Gastroesophageal sphincter (tissue), 4 donors: ENCODE measurements at regions not wholly inside any gene's neighbourhood (a gene's known extent, or its start where the extent isn't known, plus 50 kb on each side); places are given as distances from the start of the nearest gene placed in this dataset.

Experiments used
- ATAC-seq: fragments of 150-250 bp; one replicate; pipeline ENCODE4 v1.9.1; 2016; ENCODE audit warnings: mild to moderate bottlenecking, moderate library complexity
- H3K27ac ChIP-seq, 4 donors: fragments of 200-600 bp; sonication (generic) in 3 of 4; 1 replicate in 3 of 4; 2 replicates in 1 of 4; pipeline ENCODE4 v1.5.1; 2016 to 2019
- H3K27me3 ChIP-seq: fragments of 200-600 bp; sonication (generic); one replicate; pipeline ENCODE4 v1.5.1; 2019
- H3K36me3 ChIP-seq, 2 donors: fragments of 200-600 bp; sonication (generic); one replicate each; pipeline ENCODE4 v1.5.1; 2019; ENCODE audit warnings: control low read depth in 1 of 2
- H3K4me1 ChIP-seq, 3 donors: fragments of 200-600 bp; sonication (generic); 1 replicate in 2 of 3; 2 replicates in 1 of 3; pipeline ENCODE4 v1.5.1; 2016 to 2019; ENCODE audit warnings: control low read depth in 2 of 3
- H3K4me3 ChIP-seq, 2 donors: fragments of 200-600 bp; sonication (generic); one replicate each; pipeline ENCODE4 v1.5.1; 2019; ENCODE audit warnings: mild to moderate bottlenecking in 1 of 2, moderate library complexity in 1 of 2
- H3K9me3 ChIP-seq, 3 donors: fragments of 200-600 bp; sonication (generic); one replicate each; pipeline ENCODE4 v1.5.1; 2017 to 2019; ENCODE audit warnings: control low read depth in 2 of 3
- CTCF ChIP-seq, 4 experiments: fragments of 200-600 bp in 2 of 4; fragments of 450-650 bp in 2 of 4; sonication (generic) in 1 of 4; IDR thresholded peaks; one replicate each; pipeline ENCODE4 v1.5.1; 2017 to 2019; ENCODE audit warnings: antibody characterized with exemption in 4 of 4, mild to moderate bottlenecking in 2 of 4, moderate library complexity in 2 of 4
- EP300 ChIP-seq: sonication (generic); formaldehyde crosslinking; IDR thresholded peaks from one replicate; pipeline ENCODE4 v1.6.1; 2017; ENCODE audit warnings: antibody characterized with exemption, mild to moderate bottlenecking
- POLR2A ChIP-seq, 2 donors: fragments of 450-650 bp; IDR thresholded peaks; one replicate each; pipeline ENCODE4 v1.6.1; 2017; ENCODE audit warnings: antibody characterized with exemption in 2 of 2, mild to moderate bottlenecking in 2 of 2, moderate library complexity in 1 of 2
- POLR2AphosphoS5 ChIP-seq: sonication (generic); formaldehyde crosslinking; IDR thresholded peaks from one replicate; pipeline ENCODE4 v1.6.1; 2017; ENCODE audit warnings: antibody characterized with exemption
- WGBS, 2 donors: methylation state at CpG; one replicate each; pipeline ENCODE4 v1.1.5; 2018; ENCODE audit warnings: low coverage in 1 of 2; 5-methylcytosine and 5-hydroxymethylcytosine counted together

GRCh38 chr12:16972923-16973770, 367.2 kb upstream of the LMO3 start:
- H3K4me1 ChIP-seq, result no peaks in the 10 kb centered on the region
- TF ChIP-seq EP300, result no peak
- no peak for TF ChIP-seq POLR2AphosphoS5
- no peak for TF ChIP-seq CTCF (IDR thresholded peaks at IDR 0.05)
- no peak for TF ChIP-seq POLR2A (IDR thresholded peaks at IDR 0.05)
- no peak for ATAC-seq
- H3K27ac ChIP-seq, result no peak overlapping the region
- H3K27me3 ChIP-seq, result no peaks in the 10 kb centered on the region
- no peak overlapping the region for H3K4me3 ChIP-seq
- H3K9me3 ChIP-seq, result peaks cover 0 to 4% (median 0%) of the 10 kb centered on the region in 3 donors
- WGBS, 2 donors, result 69 to 75% methylated on average over 1 to 3 of the region's 5 CpGs
- no peaks in the 10 kb centered on the region for H3K36me3 ChIP-seq

GRCh38 chr12:16962889-16963288, 356.9 kb upstream of the LMO3 start:
- Histone ChIP-seq H3K4me3 (no peak overlapping the region), H3K36me3 (no peaks in the 10 kb centered on the region), H3K9me3 (no peaks in the 10 kb centered on the region), H3K27me3 (no peaks in the 10 kb centered on the region), H3K27ac (no peak overlapping the region), H3K4me1 (no peaks in the 10 kb centered on the region)
- WGBS, 2 donors, result 82 to 93% methylated on average over 2 of the region's 2 CpGs
- TF ChIP-seq POLR2A (IDR thresholded peaks at IDR 0.05) (no peak), POLR2AphosphoS5 (no peak), EP300 (no peak), CTCF (IDR thresholded peaks at IDR 0.05) (no peak)
- ATAC-seq, result no peak

GRCh38 chr12:16955083-16955657, 349.2 kb upstream of the LMO3 start:
- H3K36me3 ChIP-seq, result no peaks in the 10 kb centered on the region
- no peaks in the 10 kb centered on the region for H3K4me1 ChIP-seq
- no peak overlapping the region for H3K27ac ChIP-seq
- no peak for ATAC-seq
- TF ChIP-seq POLR2A (IDR thresholded peaks at IDR 0.05) (no peak), POLR2AphosphoS5 (no peak), EP300 (no peak), CTCF (IDR thresholded peaks at IDR 0.05) (no peak)
- no peaks in the 10 kb centered on the region for H3K27me3 ChIP-seq
- H3K9me3 ChIP-seq, result no peaks in the 10 kb centered on the region
- no peak overlapping the region for H3K4me3 ChIP-seq
- WGBS, 2 donors, result 83 to 93% methylated on average over 5 of the region's 5 CpGs

- WGBS, 2 donors, result 57 to 72% methylated on average over 3 to 6 of the region's 6 CpGs
- no peak for ATAC-seq
Observed at GRCh38 chr12:16949871-16950667, 344.1 kb upstream of the LMO3 start.

More at GRCh38 chr12:16949871-16950667, 344.1 kb upstream of the LMO3 start:
- Histone ChIP-seq H3K36me3 (no peaks in the 10 kb centered on the region), H3K9me3 (no peaks in the 10 kb centered on the region), H3K27ac (no peak overlapping the region), H3K27me3 (no peaks in the 10 kb centered on the region), H3K4me1 (no peaks in the 10 kb centered on the region), H3K4me3 (no peak overlapping the region)
- TF ChIP-seq POLR2AphosphoS5 (no peak), EP300 (no peak), POLR2A (IDR thresholded peaks at IDR 0.05) (no peak), CTCF (IDR thresholded peaks at IDR 0.05) (no peak)
